ENCODE measurements at regions not wholly inside any gene's neighbourhood (a gene's known extent, or its start where the extent isn't known, plus 50 kb on each side); places are given as distances from the start of the nearest gene placed in this dataset.
"Not testable (repeated sequence)": the region's sequence is repeated elsewhere in the genome, so short reads cannot be mapped to it uniquely, and the experiment has no call there.

DNA sequence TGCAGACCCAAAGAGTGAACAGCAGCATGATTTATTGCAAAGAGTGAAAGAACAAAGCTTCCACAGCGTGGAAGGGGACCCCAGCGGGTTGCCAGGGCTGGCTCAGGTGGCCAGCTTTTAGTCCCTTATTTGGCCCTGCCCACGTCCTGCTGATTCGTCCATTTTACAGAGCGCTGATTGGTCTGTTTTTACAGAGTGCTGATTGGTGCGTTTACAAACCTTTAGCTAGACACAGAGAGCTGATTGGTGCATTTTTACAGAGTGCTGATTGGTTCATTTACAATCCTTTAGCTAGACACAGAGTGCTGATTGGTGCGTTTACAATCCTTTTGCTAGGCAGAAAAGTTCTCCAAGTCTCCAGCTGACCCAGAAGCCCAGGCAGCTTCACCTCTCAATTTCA is 128.5 kb upstream of the AHI1 start:
- not testable (repeated sequence) for H3K9me3 ChIP-seq (ENCODE audit: control insufficient read depth, insufficient read depth, low read length)

DNA sequence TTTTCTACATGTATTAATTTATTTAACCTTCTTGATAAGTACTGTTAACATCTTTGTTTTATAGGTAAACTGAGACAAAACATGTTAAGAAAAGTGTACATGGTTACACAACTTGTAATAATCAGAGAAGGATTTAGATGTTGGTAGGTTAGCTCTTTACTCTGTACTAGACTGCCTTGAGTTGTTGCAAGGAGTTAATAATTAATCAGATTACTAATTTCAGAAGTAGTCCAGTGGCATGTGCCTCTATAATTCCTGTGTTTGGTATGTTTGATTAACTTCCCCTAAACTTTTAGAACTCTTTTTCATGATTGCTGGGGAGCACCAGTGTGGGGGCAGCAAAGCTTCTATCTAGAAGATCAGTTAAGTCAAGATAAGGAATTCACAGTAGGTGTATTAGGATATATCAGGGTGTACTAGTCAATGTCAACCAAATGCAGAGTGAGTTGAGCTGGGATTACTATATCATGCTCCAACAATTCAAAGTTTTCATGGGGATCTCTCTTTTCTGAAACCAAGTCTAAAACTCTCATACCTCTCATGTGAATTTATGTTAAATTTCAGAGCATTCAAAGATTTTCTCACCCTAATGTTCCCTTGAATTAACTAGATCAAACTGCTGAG is 129.7 kb upstream of the AHI1 start:
- no peak for DNase-seq (ENCODE audit: low read depth, low spot score)
- Histone ChIP-seq H3K4me3 (ENCODE audit: low read length) (no peak overlapping the region), H3K36me3 (ENCODE audit: control insufficient read depth, insufficient read depth, low read length) (no peaks in the 10 kb centered on the region), H3K27me3 (ENCODE audit: control insufficient read depth, insufficient read depth, low read length) (no peaks in the 10 kb centered on the region), H3K27ac (ENCODE audit: low read length) (no peak overlapping the region), H3K4me1 (ENCODE audit: control insufficient read depth, insufficient read depth, low read length) (no peaks in the 10 kb centered on the region; the same call in 1 of the 2 replicates), H3K9me3 (ENCODE audit: control insufficient read depth, insufficient read depth, low read length) (no peaks in the 10 kb centered on the region)

More for the DNA sequence above, 128.5 kb upstream of the AHI1 start:
- not testable (repeated sequence) for H3K4me1 ChIP-seq (ENCODE audit: control insufficient read depth, insufficient read depth, low read length); DNase-seq (ENCODE audit: low read depth, low spot score); H3K36me3 ChIP-seq (ENCODE audit: control insufficient read depth, insufficient read depth, low read length); H3K27me3 ChIP-seq (ENCODE audit: control insufficient read depth, insufficient read depth, low read length); H3K4me3 ChIP-seq (ENCODE audit: low read length); H3K27ac ChIP-seq (ENCODE audit: low read length)
- no CpG with 5 or more reads among the region's 7 CpGs for WGBS (ENCODE audit: insufficient coverage, insufficient read length)

DNA sequence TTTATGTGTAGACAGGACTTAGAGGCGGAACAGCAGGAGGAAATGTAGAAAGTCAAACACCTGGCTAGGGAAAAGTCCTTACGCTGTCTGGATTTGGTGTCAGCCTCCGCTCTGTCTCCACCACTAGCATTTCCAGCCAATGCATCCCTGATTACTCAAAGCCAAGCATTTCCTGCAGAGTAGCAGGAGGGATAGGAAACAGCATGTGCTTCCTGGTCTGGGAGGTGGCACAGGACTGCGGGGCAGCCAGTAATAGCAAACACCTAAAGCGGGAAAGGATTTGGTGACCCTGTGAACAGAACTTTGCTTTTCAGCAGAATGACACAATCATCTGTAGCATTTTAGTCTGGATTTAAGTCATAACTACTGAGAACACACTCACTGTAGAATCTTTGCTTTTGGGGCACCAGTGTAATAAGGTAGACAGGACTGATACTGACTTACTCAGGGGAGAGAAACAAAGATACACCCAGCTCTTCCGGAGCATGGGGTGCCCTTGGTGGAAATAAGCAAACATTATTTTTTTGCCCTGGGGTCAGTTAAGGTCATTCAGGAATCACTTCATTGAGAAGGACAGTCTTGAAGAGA is 133.3 kb upstream of the AHI1 start:
- H3K36me3 ChIP-seq (ENCODE audit: control insufficient read depth, insufficient read depth, low read length): no peaks in the 10 kb centered on the region
- H3K9me3 ChIP-seq (ENCODE audit: control insufficient read depth, insufficient read depth, low read length): no peaks in the 10 kb centered on the region
- no CpG with 5 or more reads among the region's 6 CpGs for WGBS (ENCODE audit: insufficient coverage, insufficient read length)
- no peak overlapping the region for H3K27ac ChIP-seq (ENCODE audit: low read length)
- DNase-seq (ENCODE audit: low read depth, low spot score): no peak
- H3K4me3 ChIP-seq (ENCODE audit: low read length): no peak overlapping the region
- H3K4me1 ChIP-seq (ENCODE audit: control insufficient read depth, insufficient read depth, low read length): no peaks in the 10 kb centered on the region; the same call in 1 of the 2 replicates
- no peaks in the 10 kb centered on the region for H3K27me3 ChIP-seq (ENCODE audit: control insufficient read depth, insufficient read depth, low read length)

DNA sequence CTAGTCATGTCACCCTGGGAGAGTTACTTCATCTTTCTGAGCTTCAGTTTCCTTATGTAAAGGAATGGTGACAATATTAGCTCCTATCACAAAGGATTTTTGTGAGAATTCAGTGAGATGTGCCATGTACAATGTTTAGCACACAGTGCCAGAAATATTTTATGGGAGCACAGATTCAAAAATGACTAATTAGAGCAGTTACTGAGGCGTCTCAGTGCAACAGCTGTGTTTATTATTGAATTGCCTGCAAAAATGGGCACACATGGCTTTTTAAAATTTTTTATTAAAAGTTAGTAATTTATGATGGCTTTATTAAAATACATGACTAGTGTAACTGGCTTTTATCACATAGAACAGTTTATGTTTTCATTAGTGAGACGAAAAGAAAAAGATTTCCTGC is 134.3 kb upstream of the AHI1 start:
- Histone ChIP-seq H3K4me1 (ENCODE audit: control insufficient read depth, insufficient read depth, low read length) (no peaks in the 10 kb centered on the region; the same call in 1 of the 2 replicates), H3K4me3 (ENCODE audit: low read length) (no peak overlapping the region), H3K27ac (ENCODE audit: low read length) (no peak overlapping the region), H3K27me3 (ENCODE audit: control insufficient read depth, insufficient read depth, low read length) (no peaks in the 10 kb centered on the region), H3K9me3 (ENCODE audit: control insufficient read depth, insufficient read depth, low read length) (no peaks in the 10 kb centered on the region), H3K36me3 (ENCODE audit: control insufficient read depth, insufficient read depth, low read length) (no peaks in the 10 kb centered on the region)
- DNase-seq (ENCODE audit: low read depth, low spot score): no peak
- no CpG with 5 or more reads among the region's 2 CpGs for whole genome bisulfite sequencing (ENCODE audit: insufficient coverage, insufficient read length)

DNA sequence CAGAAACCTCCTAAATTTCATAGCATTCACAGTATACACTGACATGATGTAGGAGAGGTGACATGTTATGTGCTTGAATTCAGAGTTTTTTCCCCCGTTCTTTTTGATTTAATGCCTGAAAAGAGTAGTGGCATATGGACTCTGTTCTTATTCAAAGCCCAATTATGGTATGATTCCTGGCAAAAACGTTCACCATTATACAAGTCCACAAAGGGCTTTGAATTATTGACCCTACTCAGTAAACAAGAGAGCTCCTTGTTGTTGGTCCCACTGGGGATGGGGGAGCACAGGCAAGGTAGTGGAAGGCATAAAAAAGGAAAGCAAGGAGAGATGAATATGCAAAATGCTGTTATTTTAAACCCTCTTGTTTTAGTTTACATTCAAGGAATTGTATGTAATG is 136.0 kb upstream of the AHI1 start:
- H3K36me3 ChIP-seq (ENCODE audit: control insufficient read depth, insufficient read depth, low read length): no peaks in the 10 kb centered on the region
- H3K27ac ChIP-seq (ENCODE audit: low read length): no peak overlapping the region
- no peaks in the 10 kb centered on the region for H3K9me3 ChIP-seq (ENCODE audit: control insufficient read depth, insufficient read depth, low read length)
- whole genome bisulfite sequencing (ENCODE audit: insufficient coverage, insufficient read length): no CpG with 5 or more reads among the region's 2 CpGs
- H3K27me3 ChIP-seq (ENCODE audit: control insufficient read depth, insufficient read depth, low read length): no peaks in the 10 kb centered on the region
- H3K4me1 ChIP-seq (ENCODE audit: control insufficient read depth, insufficient read depth, low read length): no peaks in the 10 kb centered on the region; the same call in 1 of the 2 replicates
- DNase-seq (ENCODE audit: low read depth, low spot score): no peak
- no peak overlapping the region for H3K4me3 ChIP-seq (ENCODE audit: low read length)

DNA sequence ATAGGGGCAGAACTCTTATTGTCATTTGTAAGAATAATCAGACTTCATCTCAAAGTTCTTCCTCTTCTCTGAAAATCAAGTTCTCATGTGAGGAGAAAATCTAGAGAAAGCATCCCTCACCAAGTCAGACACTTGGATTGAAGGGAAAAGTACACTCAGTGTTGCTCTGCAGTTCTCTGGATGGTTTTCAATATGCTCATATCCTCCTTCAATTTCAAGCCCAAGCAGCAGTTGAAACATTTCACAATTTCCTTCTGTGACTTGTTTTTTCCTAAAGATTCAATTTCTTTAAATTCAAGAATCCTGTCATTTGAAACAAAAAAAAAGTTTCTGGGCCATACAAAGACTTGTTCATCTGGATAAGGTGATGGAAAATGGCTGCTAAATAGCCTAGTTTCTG is 140.2 kb upstream of the AHI1 start:
- Histone ChIP-seq H3K27ac (ENCODE audit: low read length) (no peak overlapping the region), H3K4me1 (ENCODE audit: control insufficient read depth, insufficient read depth, low read length) (no peaks in the 10 kb centered on the region), H3K27me3 (ENCODE audit: control insufficient read depth, insufficient read depth, low read length) (no peaks in the 10 kb centered on the region), H3K36me3 (ENCODE audit: control insufficient read depth, insufficient read depth, low read length) (no peaks in the 10 kb centered on the region), H3K9me3 (ENCODE audit: control insufficient read depth, insufficient read depth, low read length) (no peaks in the 10 kb centered on the region), H3K4me3 (ENCODE audit: low read length) (no peak overlapping the region)
- DNase-seq (ENCODE audit: low read depth, low spot score): no peak

DNA sequence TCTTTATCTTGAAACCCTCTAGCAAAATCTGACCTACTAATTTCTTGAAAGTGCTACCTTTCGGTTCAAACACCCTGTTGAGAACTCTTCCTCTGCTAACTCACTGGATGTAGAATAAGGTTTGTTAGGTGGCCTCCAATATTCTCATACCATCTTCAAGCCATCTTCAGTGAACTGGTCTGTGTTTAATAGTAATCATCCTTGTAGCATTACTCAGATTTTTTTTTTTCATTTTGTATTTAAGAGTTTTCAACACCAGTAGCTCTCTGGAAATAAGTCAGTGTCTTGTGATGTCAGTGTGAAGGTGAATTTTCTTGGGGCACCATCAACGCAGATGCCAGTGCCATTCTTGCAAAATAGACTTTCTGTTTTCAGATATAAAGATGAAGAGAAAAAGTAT is 140.6 kb upstream of the AHI1 start:
- H3K4me3 ChIP-seq (ENCODE audit: low read length): no peak overlapping the region
- H3K27ac ChIP-seq (ENCODE audit: low read length): no peak overlapping the region
- H3K36me3 ChIP-seq (ENCODE audit: control insufficient read depth, insufficient read depth, low read length): no peaks in the 10 kb centered on the region
- no CpG with 5 or more reads among the region's 2 CpGs for WGBS (ENCODE audit: insufficient coverage, insufficient read length)
- H3K4me1 ChIP-seq (ENCODE audit: control insufficient read depth, insufficient read depth, low read length): no peaks in the 10 kb centered on the region
- H3K27me3 ChIP-seq (ENCODE audit: control insufficient read depth, insufficient read depth, low read length): no peaks in the 10 kb centered on the region
- DNase-seq (ENCODE audit: low read depth, low spot score): no peak
- H3K9me3 ChIP-seq (ENCODE audit: control insufficient read depth, insufficient read depth, low read length): no peaks in the 10 kb centered on the region

DNA sequence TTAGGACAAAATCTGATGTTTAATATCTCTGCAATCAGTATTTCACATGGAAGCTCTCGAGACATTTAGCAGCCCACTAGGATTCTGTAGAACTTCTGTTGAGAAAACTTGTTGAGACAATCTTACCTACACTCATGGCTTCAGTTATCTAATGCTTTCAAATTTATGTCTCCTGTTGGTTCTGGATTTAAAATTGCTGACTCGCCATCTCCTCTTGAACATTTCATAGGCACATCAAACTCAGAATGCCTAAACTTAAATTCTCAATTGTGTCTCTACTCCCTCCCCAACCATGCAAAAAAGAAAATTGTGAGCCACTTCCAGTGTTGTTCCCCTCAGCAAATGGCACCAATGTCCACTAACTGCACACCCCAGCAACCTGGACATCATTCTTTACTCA is 142.5 kb upstream of the AHI1 start:
- no peaks in the 10 kb centered on the region for H3K4me1 ChIP-seq (ENCODE audit: control insufficient read depth, insufficient read depth, low read length)
- no CpG with 5 or more reads among the region's 2 CpGs for WGBS (ENCODE audit: insufficient coverage, insufficient read length)
- H3K9me3 ChIP-seq (ENCODE audit: control insufficient read depth, insufficient read depth, low read length): no peaks in the 10 kb centered on the region
- no peak overlapping the region for H3K4me3 ChIP-seq (ENCODE audit: low read length)
- H3K36me3 ChIP-seq (ENCODE audit: control insufficient read depth, insufficient read depth, low read length): no peaks in the 10 kb centered on the region
- DNase-seq (ENCODE audit: low read depth, low spot score): no peak
- no peak overlapping the region for H3K27ac ChIP-seq (ENCODE audit: low read length)
- no peaks in the 10 kb centered on the region for H3K27me3 ChIP-seq (ENCODE audit: control insufficient read depth, insufficient read depth, low read length)

DNA sequence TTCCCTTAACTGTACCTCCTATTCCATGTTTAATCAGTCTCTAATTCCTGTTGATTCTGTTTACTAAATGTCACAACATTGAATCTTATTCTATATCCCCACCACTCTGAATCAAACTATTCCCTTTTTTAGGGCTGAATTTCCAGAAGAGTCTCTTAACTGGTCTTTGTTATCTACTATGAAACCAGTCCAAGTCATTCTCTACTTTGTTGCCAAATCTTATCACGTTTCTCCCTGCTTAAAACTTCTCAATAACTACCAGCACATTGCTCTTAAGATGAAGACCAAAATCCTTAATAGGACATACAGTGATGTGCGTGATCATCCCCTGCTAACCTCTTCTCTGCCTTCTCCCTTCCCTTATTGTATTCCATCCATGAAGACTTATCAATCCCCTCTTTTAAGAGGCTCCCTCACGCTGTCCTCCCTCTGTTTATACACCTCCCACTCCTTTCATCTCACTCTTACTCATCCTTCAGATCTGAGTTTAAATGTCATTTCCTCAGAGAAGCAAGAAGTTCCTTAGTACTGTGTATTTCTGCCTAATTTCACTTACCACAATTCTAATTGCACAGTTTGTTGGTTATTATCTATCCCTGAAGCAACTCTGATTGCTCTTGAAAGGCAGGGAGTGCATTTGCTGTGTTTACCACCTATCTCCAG is 143.0 kb upstream of the AHI1 start:
- H3K9me3 ChIP-seq (ENCODE audit: control insufficient read depth, insufficient read depth, low read length): no peaks in the 10 kb centered on the region
- no peaks in the 10 kb centered on the region for H3K27me3 ChIP-seq (ENCODE audit: control insufficient read depth, insufficient read depth, low read length)
- no peaks in the 10 kb centered on the region for H3K4me1 ChIP-seq (ENCODE audit: control insufficient read depth, insufficient read depth, low read length)
- WGBS (ENCODE audit: insufficient coverage, insufficient read length): no CpG with 5 or more reads among the region's 3 CpGs
- no peak for DNase-seq (ENCODE audit: low read depth, low spot score)
- H3K36me3 ChIP-seq (ENCODE audit: control insufficient read depth, insufficient read depth, low read length): no peaks in the 10 kb centered on the region
- H3K4me3 ChIP-seq (ENCODE audit: low read length): no peak overlapping the region
- no peak overlapping the region for H3K27ac ChIP-seq (ENCODE audit: low read length)

DNA sequence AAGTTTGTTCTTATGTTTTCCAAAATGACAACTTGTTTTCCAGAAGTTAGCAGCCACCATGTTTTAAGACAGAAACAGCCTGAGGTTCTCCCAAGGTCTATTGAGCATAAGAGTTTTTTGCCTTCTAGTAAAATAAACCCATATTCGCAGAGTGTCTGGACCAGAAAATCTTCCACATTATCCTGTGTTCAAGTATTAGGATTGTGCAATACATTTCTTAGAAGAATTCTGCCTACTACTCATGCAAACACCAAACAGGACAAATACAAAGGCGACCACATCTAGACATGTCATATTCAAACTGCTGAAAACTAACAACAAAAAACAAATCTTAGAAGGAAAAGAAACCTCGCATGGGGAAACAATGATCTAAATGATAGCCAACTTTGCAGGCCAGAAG is 145.4 kb upstream of the AHI1 start:
- Histone ChIP-seq H3K27me3 (ENCODE audit: control insufficient read depth, insufficient read depth, low read length) (no peaks in the 10 kb centered on the region), H3K36me3 (ENCODE audit: control insufficient read depth, insufficient read depth, low read length) (no peaks in the 10 kb centered on the region), H3K4me1 (ENCODE audit: control insufficient read depth, insufficient read depth, low read length) (no peaks in the 10 kb centered on the region), H3K27ac (ENCODE audit: low read length) (no peak overlapping the region), H3K9me3 (ENCODE audit: control insufficient read depth, insufficient read depth, low read length) (no peaks in the 10 kb centered on the region), H3K4me3 (ENCODE audit: low read length) (no peak overlapping the region)
- no peak for DNase-seq (ENCODE audit: low read depth, low spot score)
- no CpG with 5 or more reads among the region's 3 CpGs for WGBS (ENCODE audit: insufficient coverage, insufficient read length)

DNA sequence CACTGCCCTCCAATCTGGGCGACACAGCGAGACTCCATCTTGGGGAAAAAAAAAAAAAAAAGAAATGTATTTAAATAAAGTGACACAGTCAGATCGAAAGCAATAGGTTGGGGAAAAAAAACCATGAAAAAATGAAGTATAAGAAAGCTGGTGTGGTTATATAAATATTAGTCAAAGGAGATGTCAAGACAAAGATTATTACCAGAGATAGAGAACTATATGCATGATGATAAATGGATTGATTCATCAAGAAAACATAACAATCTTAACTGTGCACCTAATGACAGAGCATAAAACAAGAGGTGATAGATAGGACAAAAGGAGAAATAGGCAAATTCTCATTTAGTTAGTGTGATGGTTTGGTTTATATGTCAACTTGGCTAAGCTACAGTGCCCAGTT is 146.9 kb upstream of the AHI1 start:
- Histone ChIP-seq H3K27me3 (ENCODE audit: control insufficient read depth, insufficient read depth, low read length) (no peaks in the 10 kb centered on the region), H3K4me1 (ENCODE audit: control insufficient read depth, insufficient read depth, low read length) (no peaks in the 10 kb centered on the region), H3K9me3 (ENCODE audit: control insufficient read depth, insufficient read depth, low read length) (no peaks in the 10 kb centered on the region), H3K36me3 (ENCODE audit: control insufficient read depth, insufficient read depth, low read length) (no peaks in the 10 kb centered on the region), H3K4me3 (ENCODE audit: low read length) (no peak overlapping the region), H3K27ac (ENCODE audit: low read length) (no peak overlapping the region)
- no CpG with 5 or more reads among the region's 3 CpGs for WGBS (ENCODE audit: insufficient coverage, insufficient read length)
- DNase-seq (ENCODE audit: low read depth, low spot score): no peak
